ENCODE measurements at regions not wholly inside any gene's neighbourhood (a gene's known extent, or its start where the extent isn't known, plus 50 kb on each side); places are given as distances from the start of the nearest gene placed in this dataset.

DNA sequence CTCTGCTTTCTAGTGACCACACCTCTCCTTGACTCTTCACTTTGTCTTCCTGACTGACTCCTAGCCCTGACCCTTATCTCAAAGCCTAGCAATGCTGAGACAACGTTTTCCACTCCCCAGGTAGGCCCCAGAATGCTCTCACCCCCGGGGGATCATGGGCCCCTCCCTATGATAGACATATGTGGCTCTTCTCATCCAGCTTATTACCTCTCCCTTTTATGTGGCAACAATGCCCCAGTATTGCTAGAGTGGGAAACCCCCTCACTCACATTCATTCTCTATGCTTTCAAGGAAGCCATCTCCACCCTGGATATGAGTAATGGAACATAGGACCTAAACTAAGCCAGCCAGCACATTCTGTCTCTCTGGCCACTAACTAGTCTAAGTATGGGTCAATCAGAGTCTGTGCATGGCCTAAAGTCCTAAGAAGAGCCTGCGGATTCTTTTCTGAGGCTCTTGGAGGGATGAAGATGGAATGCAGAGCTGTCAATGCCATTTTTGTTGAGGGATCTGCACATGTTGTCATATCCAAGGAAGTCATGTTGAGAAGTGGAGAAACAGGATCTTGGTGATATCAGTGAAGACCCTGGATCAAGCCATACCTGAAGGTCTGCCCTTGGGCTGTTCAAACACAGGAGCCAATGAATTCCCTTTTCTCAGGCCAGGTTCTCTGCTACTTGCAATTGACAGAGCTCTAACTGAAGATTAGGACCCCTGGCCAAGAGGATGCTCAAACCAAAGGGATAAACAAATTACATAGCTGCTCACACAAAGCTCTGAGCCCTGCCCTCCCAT lies 79.8 kb upstream of the GRK3 start:
- DNase-seq (ENCODE audit: low spot score) (no peak), ATAC-seq (no peak)
- no peak overlapping the region for H3K4me2 ChIP-seq
- H3K9me2 ChIP-seq (ENCODE audit: insufficient read depth), result peaks cover 19% of the 10 kb centered on the region
- H3F3A ChIP-seq (replicated peaks; ENCODE audit: low read depth), result no peaks in the 10 kb centered on the region
- no peak overlapping the region for H2AFZ ChIP-seq
- H3K27me3 ChIP-seq (ENCODE audit: insufficient read depth), result no peaks in the 10 kb centered on the region
- Mint-ChIP-seq H3K4me1 (no peaks in the 10 kb centered on the region), H3K27me3 (ENCODE audit: insufficient read depth, low read depth, poor library complexity) (peaks cover 6% of the 10 kb centered on the region), H3K9me3 (peaks cover 3% of the 10 kb centered on the region; the same call in 1 of the 3 replicates), H3K36me3 (ENCODE audit: low read depth) (peaks cover 49% of the 10 kb centered on the region), H3K4me3 (no peak overlapping the region), H3K27ac (no peak overlapping the region)
- H3K36me3 ChIP-seq (ENCODE audit: insufficient read depth), result peaks cover 4% of the 10 kb centered on the region; the same call in 1 of the 2 replicates
- H3K79me2 ChIP-seq (replicated peaks; ENCODE audit: insufficient read depth), result no peaks in the 10 kb centered on the region
- H3K4me1 ChIP-seq (ENCODE audit: insufficient read depth), result no peaks in the 10 kb centered on the region
- TF ChIP-seq, protein P1, sequence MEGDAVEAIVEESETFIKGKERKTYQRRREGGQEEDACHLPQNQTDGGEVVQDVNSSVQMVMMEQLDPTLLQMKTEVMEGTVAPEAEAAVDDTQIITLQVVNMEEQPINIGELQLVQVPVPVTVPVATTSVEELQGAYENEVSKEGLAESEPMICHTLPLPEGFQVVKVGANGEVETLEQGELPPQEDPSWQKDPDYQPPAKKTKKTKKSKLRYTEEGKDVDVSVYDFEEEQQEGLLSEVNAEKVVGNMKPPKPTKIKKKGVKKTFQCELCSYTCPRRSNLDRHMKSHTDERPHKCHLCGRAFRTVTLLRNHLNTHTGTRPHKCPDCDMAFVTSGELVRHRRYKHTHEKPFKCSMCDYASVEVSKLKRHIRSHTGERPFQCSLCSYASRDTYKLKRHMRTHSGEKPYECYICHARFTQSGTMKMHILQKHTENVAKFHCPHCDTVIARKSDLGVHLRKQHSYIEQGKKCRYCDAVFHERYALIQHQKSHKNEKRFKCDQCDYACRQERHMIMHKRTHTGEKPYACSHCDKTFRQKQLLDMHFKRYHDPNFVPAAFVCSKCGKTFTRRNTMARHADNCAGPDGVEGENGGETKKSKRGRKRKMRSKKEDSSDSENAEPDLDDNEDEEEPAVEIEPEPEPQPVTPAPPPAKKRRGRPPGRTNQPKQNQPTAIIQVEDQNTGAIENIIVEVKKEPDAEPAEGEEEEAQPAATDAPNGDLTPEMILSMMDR (conservative IDR thresholded peaks at IDR 0.05; ENCODE audit: low read depth in 2 of 2), result no peak
- TF ChIP-seq EZH2phosphoT487 (IDR thresholded peaks at IDR 0.05; ENCODE audit: unreplicated experiment) (no peak), STAT1 (IDR thresholded peaks at IDR 0.05; ENCODE audit: unreplicated experiment) (no peak), ZNF331 (CRISPR knock-in tag; IDR thresholded peaks at IDR 0.05; ENCODE audit: low read depth) (no peak), CREB1 (CRISPR knock-in tag; IDR thresholded peaks at IDR 0.05; ENCODE audit: low read depth) (no peak), POLR2AphosphoS5 (IDR thresholded peaks at IDR 0.05; ENCODE audit: low read depth) (no peak), EZH2 (IDR thresholded peaks at IDR 0.05; ENCODE audit: low read depth, unreplicated experiment) (no peak)
- TF ChIP-seq, protein P2, sequence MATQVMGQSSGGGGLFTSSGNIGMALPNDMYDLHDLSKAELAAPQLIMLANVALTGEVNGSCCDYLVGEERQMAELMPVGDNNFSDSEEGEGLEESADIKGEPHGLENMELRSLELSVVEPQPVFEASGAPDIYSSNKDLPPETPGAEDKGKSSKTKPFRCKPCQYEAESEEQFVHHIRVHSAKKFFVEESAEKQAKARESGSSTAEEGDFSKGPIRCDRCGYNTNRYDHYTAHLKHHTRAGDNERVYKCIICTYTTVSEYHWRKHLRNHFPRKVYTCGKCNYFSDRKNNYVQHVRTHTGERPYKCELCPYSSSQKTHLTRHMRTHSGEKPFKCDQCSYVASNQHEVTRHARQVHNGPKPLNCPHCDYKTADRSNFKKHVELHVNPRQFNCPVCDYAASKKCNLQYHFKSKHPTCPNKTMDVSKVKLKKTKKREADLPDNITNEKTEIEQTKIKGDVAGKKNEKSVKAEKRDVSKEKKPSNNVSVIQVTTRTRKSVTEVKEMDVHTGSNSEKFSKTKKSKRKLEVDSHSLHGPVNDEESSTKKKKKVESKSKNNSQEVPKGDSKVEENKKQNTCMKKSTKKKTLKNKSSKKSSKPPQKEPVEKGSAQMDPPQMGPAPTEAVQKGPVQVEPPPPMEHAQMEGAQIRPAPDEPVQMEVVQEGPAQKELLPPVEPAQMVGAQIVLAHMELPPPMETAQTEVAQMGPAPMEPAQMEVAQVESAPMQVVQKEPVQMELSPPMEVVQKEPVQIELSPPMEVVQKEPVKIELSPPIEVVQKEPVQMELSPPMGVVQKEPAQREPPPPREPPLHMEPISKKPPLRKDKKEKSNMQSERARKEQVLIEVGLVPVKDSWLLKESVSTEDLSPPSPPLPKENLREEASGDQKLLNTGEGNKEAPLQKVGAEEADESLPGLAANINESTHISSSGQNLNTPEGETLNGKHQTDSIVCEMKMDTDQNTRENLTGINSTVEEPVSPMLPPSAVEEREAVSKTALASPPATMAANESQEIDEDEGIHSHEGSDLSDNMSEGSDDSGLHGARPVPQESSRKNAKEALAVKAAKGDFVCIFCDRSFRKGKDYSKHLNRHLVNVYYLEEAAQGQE (IDR thresholded peaks at IDR 0.05; ENCODE audit: unreplicated experiment), result no peak
- TF ChIP-seq, protein P3, sequence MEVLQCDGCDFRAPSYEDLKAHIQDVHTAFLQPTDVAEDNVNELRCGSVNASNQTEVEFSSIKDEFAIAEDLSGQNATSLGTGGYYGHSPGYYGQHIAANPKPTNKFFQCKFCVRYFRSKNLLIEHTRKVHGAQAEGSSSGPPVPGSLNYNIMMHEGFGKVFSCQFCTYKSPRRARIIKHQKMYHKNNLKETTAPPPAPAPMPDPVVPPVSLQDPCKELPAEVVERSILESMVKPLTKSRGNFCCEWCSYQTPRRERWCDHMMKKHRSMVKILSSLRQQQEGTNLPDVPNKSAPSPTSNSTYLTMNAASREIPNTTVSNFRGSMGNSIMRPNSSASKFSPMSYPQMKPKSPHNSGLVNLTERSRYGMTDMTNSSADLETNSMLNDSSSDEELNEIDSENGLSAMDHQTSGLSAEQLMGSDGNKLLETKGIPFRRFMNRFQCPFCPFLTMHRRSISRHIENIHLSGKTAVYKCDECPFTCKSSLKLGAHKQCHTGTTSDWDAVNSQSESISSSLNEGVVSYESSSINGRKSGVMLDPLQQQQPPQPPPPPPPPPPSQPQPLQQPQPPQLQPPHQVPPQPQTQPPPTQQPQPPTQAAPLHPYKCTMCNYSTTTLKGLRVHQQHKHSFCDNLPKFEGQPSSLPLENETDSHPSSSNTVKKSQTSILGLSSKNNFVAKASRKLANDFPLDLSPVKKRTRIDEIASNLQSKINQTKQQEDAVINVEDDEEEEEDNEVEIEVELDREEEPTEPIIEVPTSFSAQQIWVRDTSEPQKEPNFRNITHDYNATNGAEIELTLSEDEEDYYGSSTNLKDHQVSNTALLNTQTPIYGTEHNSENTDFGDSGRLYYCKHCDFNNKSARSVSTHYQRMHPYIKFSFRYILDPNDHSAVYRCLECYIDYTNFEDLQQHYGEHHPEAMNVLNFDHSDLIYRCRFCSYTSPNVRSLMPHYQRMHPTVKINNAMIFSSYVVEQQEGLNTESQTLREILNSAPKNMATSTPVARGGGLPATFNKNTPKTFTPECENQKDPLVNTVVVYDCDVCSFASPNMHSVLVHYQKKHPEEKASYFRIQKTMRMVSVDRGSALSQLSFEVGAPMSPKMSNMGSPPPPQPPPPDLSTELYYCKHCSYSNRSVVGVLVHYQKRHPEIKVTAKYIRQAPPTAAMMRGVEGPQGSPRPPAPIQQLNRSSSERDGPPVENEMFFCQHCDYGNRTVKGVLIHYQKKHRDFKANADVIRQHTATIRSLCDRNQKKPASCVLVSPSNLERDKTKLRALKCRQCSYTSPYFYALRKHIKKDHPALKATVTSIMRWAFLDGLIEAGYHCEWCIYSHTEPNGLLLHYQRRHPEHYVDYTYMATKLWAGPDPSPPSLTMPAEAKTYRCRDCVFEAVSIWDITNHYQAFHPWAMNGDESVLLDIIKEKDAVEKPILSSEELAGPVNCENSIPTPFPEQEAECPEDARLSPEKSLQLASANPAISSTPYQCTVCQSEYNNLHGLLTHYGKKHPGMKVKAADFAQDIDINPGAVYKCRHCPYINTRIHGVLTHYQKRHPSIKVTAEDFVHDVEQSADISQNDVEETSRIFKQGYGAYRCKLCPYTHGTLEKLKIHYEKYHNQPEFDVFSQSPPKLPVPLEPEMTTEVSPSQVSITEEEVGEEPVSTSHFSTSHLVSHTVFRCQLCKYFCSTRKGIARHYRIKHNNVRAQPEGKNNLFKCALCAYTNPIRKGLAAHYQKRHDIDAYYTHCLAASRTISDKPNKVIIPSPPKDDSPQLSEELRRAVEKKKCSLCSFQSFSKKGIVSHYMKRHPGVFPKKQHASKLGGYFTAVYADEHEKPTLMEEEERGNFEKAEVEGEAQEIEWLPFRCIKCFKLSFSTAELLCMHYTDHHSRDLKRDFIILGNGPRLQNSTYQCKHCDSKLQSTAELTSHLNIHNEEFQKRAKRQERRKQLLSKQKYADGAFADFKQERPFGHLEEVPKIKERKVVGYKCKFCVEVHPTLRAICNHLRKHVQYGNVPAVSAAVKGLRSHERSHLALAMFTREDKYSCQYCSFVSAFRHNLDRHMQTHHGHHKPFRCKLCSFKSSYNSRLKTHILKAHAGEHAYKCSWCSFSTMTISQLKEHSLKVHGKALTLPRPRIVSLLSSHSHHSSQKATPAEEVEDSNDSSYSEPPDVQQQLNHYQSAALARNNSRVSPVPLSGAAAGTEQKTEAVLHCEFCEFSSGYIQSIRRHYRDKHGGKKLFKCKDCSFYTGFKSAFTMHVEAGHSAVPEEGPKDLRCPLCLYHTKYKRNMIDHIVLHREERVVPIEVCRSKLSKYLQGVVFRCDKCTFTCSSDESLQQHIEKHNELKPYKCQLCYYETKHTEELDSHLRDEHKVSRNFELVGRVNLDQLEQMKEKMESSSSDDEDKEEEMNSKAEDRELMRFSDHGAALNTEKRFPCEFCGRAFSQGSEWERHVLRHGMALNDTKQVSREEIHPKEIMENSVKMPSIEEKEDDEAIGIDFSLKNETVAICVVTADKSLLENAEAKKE (CRISPR knock-in tag; IDR thresholded peaks at IDR 0.05), result no peak
- H4K20me1 ChIP-seq (replicated peaks; ENCODE audit: insufficient read depth), result no peaks in the 10 kb centered on the region; the same call in 1 of the 2 replicates
- no peak overlapping the region for H3K27ac ChIP-seq (ENCODE audit: low read depth)
- no peak overlapping the region for H3K4me3 ChIP-seq

Data from GM23338 (cell line).